ENCODE measurements at regions not wholly inside any gene's neighbourhood (a gene's known extent, or its start where the extent isn't known, plus 50 kb on each side); places are given as distances from the start of the nearest gene placed in this dataset.

DNA sequence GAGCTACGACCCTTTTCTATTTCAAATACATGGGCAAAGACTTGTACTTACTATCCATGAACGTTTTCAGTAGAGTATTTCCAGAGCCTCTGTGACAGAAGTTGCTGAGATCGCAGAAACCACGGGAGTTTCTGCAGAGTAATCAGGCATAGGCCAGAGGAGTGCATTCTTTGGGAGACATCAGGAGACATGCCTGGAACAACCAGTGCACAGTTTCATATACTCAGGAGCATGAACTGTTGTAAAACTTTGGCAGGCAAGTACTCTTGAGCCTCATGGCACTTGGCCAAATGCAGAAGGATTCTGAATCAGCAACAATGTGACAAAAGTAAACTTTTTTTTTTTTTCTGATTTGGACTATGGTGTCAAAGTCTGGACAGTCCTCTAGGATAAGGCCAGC, 307.1 kb downstream of the GRB14 start:
- Histone ChIP-seq H3K9me3 (ENCODE audit: control insufficient read depth in 1 of 2, insufficient read depth in 1 of 2, low read depth in 1 of 2, low read length in 2 of 2) (no peaks in the 10 kb centered on the region), H3K27me3 (ENCODE audit: insufficient read depth, low read length) (peaks cover 14% of the 10 kb centered on the region), H3K79me2 (ENCODE audit: insufficient read depth, low read length) (no peaks in the 10 kb centered on the region), H3K4me3 (replicated peaks in 1 of 2; ENCODE audit: low read depth in 1 of 2, low read length in 2 of 2) (no peak overlapping the region), H3K9me2 (ENCODE audit: insufficient read depth) (no peaks in the 10 kb centered on the region), H4K20me1 (ENCODE audit: insufficient read depth) (no peaks in the 10 kb centered on the region), H3K27ac (ENCODE audit: low read depth, low read length) (no peak overlapping the region), H3K36me3 (ENCODE audit: control insufficient read depth in 1 of 2, insufficient read depth in 2 of 2, low read length in 2 of 2) (no peaks in the 10 kb centered on the region), H3K4me2 (ENCODE audit: low read length) (no peak overlapping the region), H3K4me1 (ENCODE audit: control insufficient read depth in 1 of 2, insufficient read depth in 2 of 2, low read length in 2 of 2) (no peaks in the 10 kb centered on the region), H3K9ac (ENCODE audit: low read length) (no peak overlapping the region), H2AFZ (ENCODE audit: low read depth, low read length, poor library complexity, severe bottlenecking) (no peak overlapping the region)
- intact Hi-C loops (cut with micrococcal nuclease): no loop called here
- no peak for ATAC-seq
- no peak for TF ChIP-seq CTCF (IDR thresholded peaks at IDR 0.05 in 2 of 3, conservative IDR thresholded peaks at IDR 0.05 in 1 of 3; ENCODE audit: borderline replicate concordance in 1 of 3, insufficient read depth in 1 of 3, low read depth in 2 of 3, low read length in 2 of 3)
- TF ChIP-seq, protein P1, sequence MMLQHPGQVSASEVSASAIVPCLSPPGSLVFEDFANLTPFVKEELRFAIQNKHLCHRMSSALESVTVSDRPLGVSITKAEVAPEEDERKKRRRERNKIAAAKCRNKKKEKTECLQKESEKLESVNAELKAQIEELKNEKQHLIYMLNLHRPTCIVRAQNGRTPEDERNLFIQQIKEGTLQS (IDR thresholded peaks at IDR 0.05): no peak
- TF ChIP-seq CBX3 (IDR thresholded peaks at IDR 0.05; ENCODE audit: low read depth): no peak
- no peak for TF ChIP-seq SP1 (IDR thresholded peaks at IDR 0.05; ENCODE audit: low read depth)
- TF ChIP-seq EZH2 (IDR thresholded peaks at IDR 0.05): no peak
- no peak for TF ChIP-seq EGR1 (IDR thresholded peaks at IDR 0.05; ENCODE audit: low read depth)
- no peak for TF ChIP-seq ZFX (IDR thresholded peaks at IDR 0.05)
- no peak for TF ChIP-seq REST (IDR thresholded peaks at IDR 0.05; ENCODE audit: low read depth)
- no peak for TF ChIP-seq MAX (IDR thresholded peaks at IDR 0.05)
- no peak for TF ChIP-seq POLR2AphosphoS5 (IDR thresholded peaks at IDR 0.05; ENCODE audit: low read depth, low read length)
- no peak for TF ChIP-seq JUND (IDR thresholded peaks at IDR 0.05)
- TF ChIP-seq SRF (IDR thresholded peaks at IDR 0.05; ENCODE audit: low read depth): no peak
- TF ChIP-seq, protein P2, sequence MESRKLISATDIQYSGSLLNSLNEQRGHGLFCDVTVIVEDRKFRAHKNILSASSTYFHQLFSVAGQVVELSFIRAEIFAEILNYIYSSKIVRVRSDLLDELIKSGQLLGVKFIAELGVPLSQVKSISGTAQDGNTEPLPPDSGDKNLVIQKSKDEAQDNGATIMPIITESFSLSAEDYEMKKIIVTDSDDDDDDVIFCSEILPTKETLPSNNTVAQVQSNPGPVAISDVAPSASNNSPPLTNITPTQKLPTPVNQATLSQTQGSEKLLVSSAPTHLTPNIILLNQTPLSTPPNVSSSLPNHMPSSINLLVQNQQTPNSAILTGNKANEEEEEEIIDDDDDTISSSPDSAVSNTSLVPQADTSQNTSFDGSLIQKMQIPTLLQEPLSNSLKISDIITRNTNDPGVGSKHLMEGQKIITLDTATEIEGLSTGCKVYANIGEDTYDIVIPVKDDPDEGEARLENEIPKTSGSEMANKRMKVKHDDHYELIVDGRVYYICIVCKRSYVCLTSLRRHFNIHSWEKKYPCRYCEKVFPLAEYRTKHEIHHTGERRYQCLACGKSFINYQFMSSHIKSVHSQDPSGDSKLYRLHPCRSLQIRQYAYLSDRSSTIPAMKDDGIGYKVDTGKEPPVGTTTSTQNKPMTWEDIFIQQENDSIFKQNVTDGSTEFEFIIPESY (IDR thresholded peaks at IDR 0.05; ENCODE audit: extremely low read depth, insufficient replicate concordance, low read length): no peak
- ChIA-PET POLR2A (no interaction called here), RAD21 (ENCODE audit: low non-redundant PET in 1 of 2, low total read pairs in 2 of 2, uncharacterized antibody in 2 of 2, unreplicated experiment in 2 of 2) (no interaction called here), CTCF (no interaction called here)
- BruUV-seq (replicated peaks): no TSS peak
- no peak for DNase-seq (ENCODE audit: low read depth, low spot score)
